ENCODE measurements at regions not wholly inside any gene's neighbourhood (a gene's known extent, or its start where the extent isn't known, plus 50 kb on each side); places are given as distances from the start of the nearest gene placed in this dataset.

DNA sequence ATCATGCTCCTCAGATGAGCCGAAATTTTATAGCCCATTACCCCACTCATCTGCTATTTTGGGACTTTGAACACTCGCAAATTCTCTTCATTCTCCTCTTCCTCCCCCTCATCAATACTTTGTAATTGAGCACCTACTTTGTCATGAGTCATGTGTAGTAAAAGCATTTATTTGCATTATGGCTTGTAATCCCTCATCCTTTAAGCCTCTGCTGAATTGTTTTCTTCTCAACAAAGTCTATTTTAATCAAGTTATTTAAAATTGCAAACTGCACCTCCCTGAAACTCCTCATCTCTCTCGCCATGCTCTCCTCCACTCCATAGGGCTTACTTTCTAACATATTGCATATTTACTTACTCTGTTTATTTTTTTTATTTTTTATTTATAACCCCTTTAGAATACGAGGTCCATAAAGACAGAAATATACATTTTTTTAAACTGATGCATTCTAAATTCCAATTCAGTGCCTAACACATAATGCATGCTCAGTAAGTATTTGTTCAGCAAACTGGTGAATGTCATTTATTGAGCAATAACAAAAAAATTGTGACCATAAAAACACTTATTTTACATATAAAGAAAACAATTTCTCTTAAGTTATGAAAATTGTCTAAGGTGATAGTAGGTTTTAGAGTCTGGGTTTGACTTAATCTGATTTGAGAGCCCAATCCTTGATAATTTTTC, 161.7 kb downstream of the FASLG start:
- no peak for TF ChIP-seq POLR2A (IDR thresholded peaks at IDR 0.05)
- TF ChIP-seq CTCF (IDR thresholded peaks at IDR 0.05): no peak

Data from uterus (tissue), 2 donors.